SK-N-SH treated with all-trans-retinoic acid at 6 μM for 48 hours (cell line): ENCODE measurements at regions not wholly inside any gene's neighbourhood (a gene's known extent, or its start where the extent isn't known, plus 50 kb on each side); places are given as distances from the start of the nearest gene placed in this dataset.

Experiments used
- BACH2 ChIP-seq: fragments of 250-450 bp; sonication (Bioruptor Pico); IDR thresholded peaks from 2 replicates; pipeline ENCODE4 v1.9.0; 2021; ENCODE audit warnings: mild to moderate bottlenecking, borderline replicate concordance
- CSDC2 ChIP-seq: fragments of 250-450 bp; sonication (Bioruptor Pico); IDR thresholded peaks from 2 replicates; pipeline ENCODE4 v1.5.0; 2020; ENCODE audit warnings: mild to moderate bottlenecking, moderate library complexity
- POU6F1 ChIP-seq: fragments of 250-450 bp; sonication (Bioruptor Pico); IDR thresholded peaks from 2 replicates; pipeline ENCODE4 v1.8.0; 2021; ENCODE audit warnings: low read depth, mild to moderate bottlenecking, moderate library complexity, borderline replicate concordance
- PPARA ChIP-seq: fragments of 250-450 bp; sonication (Bioruptor Pico); IDR thresholded peaks from 2 replicates; pipeline ENCODE4 v1.5.0; 2020; ENCODE audit warnings: mild to moderate bottlenecking, borderline replicate concordance
- RARB ChIP-seq: fragments of 250-450 bp; sonication (Bioruptor Pico); IDR thresholded peaks from 2 replicates; pipeline ENCODE4 v1.8.0; 2021; ENCODE audit warnings: mild to moderate bottlenecking, moderate library complexity
- ZFP3 ChIP-seq: fragments of 250-450 bp; sonication (Bioruptor Pico); IDR thresholded peaks from 2 replicates; pipeline ENCODE4 v1.5.0; 2020; ENCODE audit warnings: mild to moderate bottlenecking, moderate library complexity
- ZFP30 ChIP-seq: fragments of 450-650 bp; formaldehyde crosslinking; IDR thresholded peaks from 2 replicates; pipeline ENCODE4 v1.5.0; 2022; ENCODE audit warnings: mild to moderate bottlenecking, moderate library complexity
- ZNF565 ChIP-seq: fragments of 450-650 bp; formaldehyde crosslinking; conservative IDR thresholded peaks from 2 replicates; pipeline ENCODE4 v1.5.0; 2020; ENCODE audit warnings: low read depth, mild to moderate bottlenecking, moderate library complexity
- ZNF8 ChIP-seq: fragments of 450-650 bp; formaldehyde crosslinking; IDR thresholded peaks from 2 replicates; pipeline ENCODE4 v1.5.0; 2020; ENCODE audit warnings: mild to moderate bottlenecking, moderate library complexity

- TF ChIP-seq BACH2 (CRISPR knock-in tag) = no peak
- no peak for TF ChIP-seq ZFP3 (CRISPR knock-in tag)
- TF ChIP-seq RARB = no peak
- no peak for TF ChIP-seq PPARA (CRISPR knock-in tag)
- no peak for TF ChIP-seq ZFP30 (CRISPR knock-in tag)
- TF ChIP-seq POU6F1 (CRISPR knock-in tag) = no peak
- no peak for TF ChIP-seq ZNF565 (CRISPR knock-in tag)
- no peak for TF ChIP-seq ZNF8 (CRISPR knock-in tag)
- no peak for TF ChIP-seq CSDC2 (CRISPR knock-in tag)
Observed at GRCh38 chr6:145112711-145113148, 622.6 kb downstream of the EPM2A start.
